Spleen (tissue), 11 donors: ENCODE measurements at regions not wholly inside any gene's neighbourhood (a gene's known extent, or its start where the extent isn't known, plus 50 kb on each side); places are given as distances from the start of the nearest gene placed in this dataset.
"Not testable (repeated sequence)": the region's sequence is repeated elsewhere in the genome, so short reads cannot be mapped to it uniquely, and the experiment has no call there.

ENCODE experiments used
- DNase-seq: peaks from one replicate; pipeline ENCODE4 v3.0.0-alpha.2; 2020
- H3K27ac ChIP-seq, 8 donors: fragments of 200-600 bp; sonication (generic) in 7 of 8; 1 replicate in 4 of 8; 2 replicates in 4 of 8; pipeline versions ENCODE4 v1.5.0 to v1.8.0; 2016 to 2021; ENCODE audit warnings: inconsistent platforms in 4 of 8, mild to moderate bottlenecking in 4 of 8, moderate library complexity in 1 of 8
- H3K27me3 ChIP-seq, 7 donors: fragments of 200-600 bp; sonication (generic) in 6 of 7; replicated peaks in 1 of 7; 1 replicate in 4 of 7; 2 replicates in 3 of 7; pipeline versions ENCODE4 v1.5.0 to v1.8.0; 2016 to 2021; ENCODE audit warnings: inconsistent platforms in 3 of 7, mild to moderate bottlenecking in 1 of 7
- H3K36me3 ChIP-seq, 6 donors: fragments of 200-600 bp; sonication (generic) in 5 of 6; 1 replicate in 4 of 6; 2 replicates in 2 of 6; pipeline versions ENCODE4 v1.5.0 to v1.8.0; 2016 to 2021; ENCODE audit warnings: inconsistent platforms in 2 of 6
- H3K4me1 ChIP-seq, 6 donors: fragments of 200-600 bp; sonication (generic) in 5 of 6; 1 replicate in 3 of 6; 2 replicates in 3 of 6; pipeline versions ENCODE4 v1.5.0 to v1.8.0; 2016 to 2021; ENCODE audit warnings: inconsistent platforms in 3 of 6
- H3K4me3 ChIP-seq, 8 donors: fragments of 200-600 bp; sonication (generic) in 7 of 8; 1 replicate in 4 of 8; 2 replicates in 4 of 8; pipeline versions ENCODE4 v1.5.0 to v1.8.0; 2016 to 2021; ENCODE audit warnings: inconsistent platforms in 4 of 8, mild to moderate bottlenecking in 4 of 8, moderate library complexity in 2 of 8
- H3K9me3 ChIP-seq, 8 donors: fragments of 200-600 bp; sonication (generic) in 7 of 8; 1 replicate in 4 of 8; 2 replicates in 4 of 8; pipeline versions ENCODE4 v1.5.0 to v1.8.0; 2016 to 2021; ENCODE audit warnings: inconsistent platforms in 4 of 8
- POLR2A ChIP-seq, 3 donors: fragments of 450-650 bp; IDR thresholded peaks; one replicate each; pipeline ENCODE4 v1.5.1; 2017; ENCODE audit warnings: antibody characterized with exemption in 3 of 3, mild to moderate bottlenecking in 1 of 3
- POLR2AphosphoS5 ChIP-seq, 3 donors: sonication (generic); formaldehyde crosslinking; IDR thresholded peaks; one replicate each; pipeline ENCODE4 v1.5.1; 2017; ENCODE audit warnings: antibody characterized with exemption in 3 of 3
- WGBS, 5 donors: extraction: QIAGEN DNeasy Blood & Tissue Kit in 3 of 5; methylation state at CpG; one replicate each; pipeline versions ENCODE4 v1.1.5 to v1.1.7; 2013 to 2018; 5-methylcytosine and 5-hydroxymethylcytosine counted together
- intact Hi-C: fragments of 100-400 bp; cut with DNase I; formaldehyde crosslinking; loops from one replicate; pipeline ENCODE4 v1.15.0; 2023; ENCODE audit warnings: low total_unique reads
- TF ChIP-seq, protein P1 (sequence below), 11 experiments: fragments of 200-600 bp in 7 of 11; fragments of 450-650 bp in 4 of 11; sonication (generic) in 4 of 11; IDR thresholded peaks in 8 of 11; conservative IDR thresholded peaks in 3 of 11; 1 replicate in 7 of 11; 2 replicates in 4 of 11; pipeline versions ENCODE4 v1.4.0 to v1.8.0; 2016 to 2021; ENCODE audit warnings: antibody characterized with exemption in 11 of 11, inconsistent platforms in 4 of 11, mild to moderate bottlenecking in 1 of 11
- donor health status: healthy with polysubstance abuse.
- donor health status: DM: no; HTN: no; CAD: no; lungs with moderate emphysema.
- donor health status: DM: no; HTN: no; CAD: no.
- donor health status: Bipolar disorder and iron deficiency.
- donor health status: healthy.
- donor health status: DM: no; HTN: no; CAD: no.
- donor health status: DM: yes; HTN: yes; CAD: no.

DNA sequence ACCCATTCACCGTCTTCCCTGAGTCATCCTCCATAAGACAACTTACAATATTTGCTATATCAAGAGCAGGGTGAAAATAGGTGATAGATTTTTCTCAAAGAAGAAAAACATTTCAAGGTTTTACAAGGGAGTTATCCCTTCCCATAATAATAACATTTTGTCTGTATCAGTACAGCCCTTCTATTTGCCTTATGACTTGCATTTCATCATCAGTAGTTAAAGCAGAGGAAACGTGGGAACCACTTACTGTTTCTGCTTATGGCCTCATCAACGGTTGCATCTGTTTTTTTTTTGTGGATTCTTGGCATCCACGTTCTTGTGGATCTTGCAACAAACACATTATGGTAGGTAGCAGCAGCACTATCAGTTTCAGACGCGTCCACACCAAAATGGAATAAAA is 678.4 kb upstream of the DEFB115 start:
- H3K4me1 ChIP-seq, intact Hi-C loops, H3K9me3 ChIP-seq, H3K36me3 ChIP-seq, H3K27me3 ChIP-seq, DNase-seq: not testable (repeated sequence)
- peak overlapping the region in 5 of 8 donors; percentile 26 to 56 (median 38) for H3K4me3 ChIP-seq
- 19 to 68% (median 49%) methylated on average over 4 to 6 of the region's 6 CpGs for WGBS, 5 donors
- H3K27ac ChIP-seq: peak overlapping the region in 4 of 8 donors; percentile 24 to 73 (median 54)

DNA sequence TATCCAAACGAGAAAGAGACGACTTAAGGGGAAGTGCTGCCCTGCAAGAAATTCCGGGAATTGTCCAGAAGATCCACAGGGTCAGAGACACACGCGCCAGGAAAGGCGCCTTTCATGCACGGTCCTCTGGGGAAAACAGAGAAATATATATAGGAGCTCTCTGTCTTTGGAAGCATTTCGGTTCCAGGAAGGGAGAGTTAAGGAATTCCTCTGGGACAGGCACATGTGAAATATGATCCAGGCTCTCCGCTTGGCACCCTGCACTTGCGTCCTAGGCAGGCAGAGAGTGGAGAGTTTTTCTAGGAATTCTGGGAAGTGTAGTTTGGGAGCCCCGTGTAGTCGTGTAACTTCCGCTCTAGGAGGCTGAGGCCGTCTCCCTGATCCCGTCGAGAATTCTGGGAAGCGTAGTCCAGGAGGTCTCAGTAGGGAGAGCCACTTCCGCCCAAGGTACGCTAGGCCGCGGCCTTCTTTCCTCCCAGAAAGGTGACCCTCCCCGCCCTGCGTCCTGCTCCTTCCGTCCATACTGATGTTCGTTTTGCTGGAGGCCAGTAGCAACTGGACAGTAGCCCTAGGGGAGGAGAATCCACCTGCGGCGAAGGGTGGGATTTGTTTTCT is 677.5 kb upstream of the DEFB115 start:
- H3K27me3 ChIP-seq, intact Hi-C loops: not testable (repeated sequence)
- TF ChIP-seq POLR2AphosphoS5 (IDR thresholded peaks at IDR 0.05): peak in 1 of 3 donors; percentile 62

DNA sequence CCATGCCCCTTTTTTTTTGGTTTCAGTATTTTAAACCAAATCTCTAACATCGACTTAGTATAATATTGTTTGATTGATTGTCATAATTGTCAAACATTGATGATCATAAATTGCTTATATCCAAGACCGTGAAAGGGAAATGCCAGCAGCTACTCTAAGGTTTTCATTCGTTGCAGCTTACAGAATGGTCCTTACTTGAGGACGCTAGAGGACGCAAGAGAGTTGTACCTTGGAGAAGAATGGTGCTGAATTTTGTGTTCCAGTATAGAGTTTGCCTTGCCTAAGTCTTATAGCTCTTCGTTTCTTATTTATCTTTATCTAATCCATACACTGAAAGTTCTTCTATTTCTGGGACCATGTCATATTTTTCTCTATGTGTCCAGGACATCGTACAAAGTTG is 675.6 kb upstream of the DEFB115 start:
- TF ChIP-seq, protein P1, sequence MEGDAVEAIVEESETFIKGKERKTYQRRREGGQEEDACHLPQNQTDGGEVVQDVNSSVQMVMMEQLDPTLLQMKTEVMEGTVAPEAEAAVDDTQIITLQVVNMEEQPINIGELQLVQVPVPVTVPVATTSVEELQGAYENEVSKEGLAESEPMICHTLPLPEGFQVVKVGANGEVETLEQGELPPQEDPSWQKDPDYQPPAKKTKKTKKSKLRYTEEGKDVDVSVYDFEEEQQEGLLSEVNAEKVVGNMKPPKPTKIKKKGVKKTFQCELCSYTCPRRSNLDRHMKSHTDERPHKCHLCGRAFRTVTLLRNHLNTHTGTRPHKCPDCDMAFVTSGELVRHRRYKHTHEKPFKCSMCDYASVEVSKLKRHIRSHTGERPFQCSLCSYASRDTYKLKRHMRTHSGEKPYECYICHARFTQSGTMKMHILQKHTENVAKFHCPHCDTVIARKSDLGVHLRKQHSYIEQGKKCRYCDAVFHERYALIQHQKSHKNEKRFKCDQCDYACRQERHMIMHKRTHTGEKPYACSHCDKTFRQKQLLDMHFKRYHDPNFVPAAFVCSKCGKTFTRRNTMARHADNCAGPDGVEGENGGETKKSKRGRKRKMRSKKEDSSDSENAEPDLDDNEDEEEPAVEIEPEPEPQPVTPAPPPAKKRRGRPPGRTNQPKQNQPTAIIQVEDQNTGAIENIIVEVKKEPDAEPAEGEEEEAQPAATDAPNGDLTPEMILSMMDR (IDR thresholded peaks at IDR 0.05 in 8 of 11, conservative IDR thresholded peaks at IDR 0.05 in 3 of 11): peak in 3 of 11 experiments; percentile 19 to 33 (median 24)
- H3K4me3 ChIP-seq, H3K4me1 ChIP-seq, intact Hi-C loops, DNase-seq, H3K36me3 ChIP-seq, H3K27ac ChIP-seq: not testable (repeated sequence)
- peaks cover 0 to 21% (median 0%) of the 10 kb centered on the region in 7 donors for H3K27me3 ChIP-seq
- 22 to 51% (median 47%) methylated on average over 7 of the region's 7 CpGs for WGBS, 5 donors
- H3K9me3 ChIP-seq: peaks cover 0 to 15% (median 0%) of the 10 kb centered on the region in 8 donors

More for the DNA sequence above, 677.5 kb upstream of the DEFB115 start:
- DNase-seq, H3K36me3 ChIP-seq, H3K4me1 ChIP-seq: not testable (repeated sequence)
- WGBS, 5 donors: 19 to 37% (median 24%) methylated on average over 16 to 27 of the region's 27 CpGs
- Histone ChIP-seq H3K4me3 (peak overlapping the region in 7 of 8 donors; percentile 18 to 56 (median 35)), H3K27ac (peak overlapping the region in 7 of 8 donors; percentile 29 to 73 (median 59)), H3K9me3 (peaks cover 0 to 12% (median 0%) of the 10 kb centered on the region in 8 donors)

DNA sequence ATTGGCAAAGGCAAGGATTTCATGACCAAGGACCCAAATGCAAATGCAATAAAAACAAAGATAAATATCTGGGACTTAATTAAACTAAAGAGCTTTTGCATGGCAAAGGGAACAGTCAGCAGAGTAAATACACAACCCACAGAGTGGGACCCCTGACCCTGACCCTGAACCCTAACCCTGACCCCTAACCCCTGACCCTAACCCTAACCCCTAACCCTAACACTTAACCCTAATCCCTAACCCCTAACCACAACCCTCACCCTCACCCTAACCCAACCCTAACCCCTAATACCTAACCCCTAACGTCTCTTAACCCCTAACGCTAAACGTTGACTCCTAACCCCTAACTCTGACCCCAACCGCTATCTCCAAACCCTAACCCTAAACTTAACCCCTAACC is 673.1 kb upstream of the DEFB115 start:
- H3K4me3 ChIP-seq, DNase-seq, H3K4me1 ChIP-seq, H3K36me3 ChIP-seq, intact Hi-C loops: not testable (repeated sequence)
- peaks cover 0 to 21% (median 0%) of the 10 kb centered on the region in 7 donors for H3K27me3 ChIP-seq
- peaks cover 0 to 15% (median 0%) of the 10 kb centered on the region in 8 donors for H3K9me3 ChIP-seq
- peak overlapping the region in 1 of 8 donors; percentile 65 for H3K27ac ChIP-seq
- 65 to 88% (median 78%) methylated on average over 4 of the region's 4 CpGs for WGBS, 5 donors

DNA sequence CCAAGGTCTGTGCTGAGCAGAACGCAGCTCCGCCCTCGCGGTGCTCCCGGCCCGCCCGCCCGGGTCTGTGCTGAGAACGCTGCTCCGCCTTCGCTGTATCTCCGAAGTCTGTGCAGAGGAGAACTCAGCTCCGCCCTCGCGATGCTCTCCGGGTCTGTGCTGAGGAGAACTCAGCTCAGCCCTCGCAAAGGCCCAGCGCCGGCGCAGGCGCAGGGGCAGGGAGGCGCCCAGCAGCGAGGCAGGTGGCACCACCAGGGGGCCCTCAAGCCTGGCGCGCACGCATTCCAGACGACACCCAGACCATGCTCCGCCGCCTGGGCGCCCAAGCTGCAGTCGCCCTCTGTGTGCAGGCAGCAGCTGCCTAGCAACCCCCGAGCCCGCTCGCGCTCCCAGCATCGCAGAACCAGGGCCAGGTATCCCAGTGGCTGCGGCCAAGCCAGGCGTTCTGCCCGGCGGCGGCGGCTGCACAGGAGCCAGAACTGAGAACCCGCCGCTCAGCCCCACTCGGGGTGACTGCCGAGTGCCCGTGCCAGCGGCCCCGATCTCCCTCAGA is 672.1 kb upstream of the DEFB115 start:
- Histone ChIP-seq H3K4me3 (peak overlapping the region in 6 of 8 donors; percentile 10 to 49 (median 42)), H3K27me3 (peaks cover 0 to 21% (median 0%) of the 10 kb centered on the region in 7 donors), H3K27ac (peak overlapping the region in 6 of 8 donors; percentile 32 to 81 (median 70)), H3K9me3 (peaks cover 0 to 15% (median 0%) of the 10 kb centered on the region in 8 donors)
- 8 to 38% (median 13%) methylated on average over 16 to 49 of the region's 49 CpGs for WGBS, 5 donors
- TF ChIP-seq, protein P1 (IDR thresholded peaks at IDR 0.05 in 8 of 11, conservative IDR thresholded peaks at IDR 0.05 in 3 of 11): peak in 6 of 11 experiments; percentile 41 to 71 (median 64)
- TF ChIP-seq POLR2AphosphoS5 (IDR thresholded peaks at IDR 0.05): peak in 2 of 3 donors; percentile 80 to 84
- peak in 1 of 3 donors; percentile 45 for TF ChIP-seq POLR2A (IDR thresholded peaks at IDR 0.05)
- H3K36me3 ChIP-seq, intact Hi-C loops, H3K4me1 ChIP-seq: not testable (repeated sequence)
- DNase-seq: peak; percentile 85
